Astrocyte of the cerebellum (primary cell): ENCODE measurements at regions not wholly inside any gene's neighbourhood (a gene's known extent, or its start where the extent isn't known, plus 50 kb on each side); places are given as distances from the start of the nearest gene placed in this dataset.
A peak's percentile ranks its signal among the peaks of the same experiment; 100 is the strongest.
"Not testable (repeated sequence)": the region's sequence is repeated elsewhere in the genome, so short reads cannot be mapped to it uniquely, and the experiment has no call there.

ENCODE experiments used
- DNase-seq: peaks from one replicate; pipeline ENCODE4 v3.0.0-alpha.2; 2011; ENCODE audit warnings: low read depth
- H3K4me3 ChIP-seq: 2 replicates; pipeline ENCODE4 v1.5.1; 2011; ENCODE audit warnings: mild to moderate bottlenecking, low read depth, low read length, moderate library complexity
- CTCF ChIP-seq: IDR thresholded peaks from 2 replicates; pipeline ENCODE4 v1.5.1; 2012; ENCODE audit warnings: low read length, low read depth, moderate library complexity, mild to moderate bottlenecking; ENCODE audit errors: missing control alignments
- in situ Hi-C: cut with HindIII; loops from 2 replicates; pipeline ENCODE4 v1.10.0; 2017; ENCODE audit warnings: low sequenced_read_pairs

GRCh38 chr3:25844891-25845290 lies 55.0 kb downstream of the OXSM start:
- H3K4me3 ChIP-seq: no peak overlapping the region
- no peak for DNase-seq
- TF ChIP-seq CTCF: no peak
- in situ Hi-C loops: no loop called here

GRCh38 chr3:25846282-25846681 lies 56.4 kb downstream of the OXSM start:
- no peak for TF ChIP-seq CTCF
- in situ Hi-C loops: no loop called here
- no peak for DNase-seq
- H3K4me3 ChIP-seq: no peak overlapping the region

- no peak overlapping the region for H3K4me3 ChIP-seq
- in situ Hi-C loops: no loop called here
- DNase-seq: no peak
- no peak for TF ChIP-seq CTCF
These were observed 59.2 kb downstream of the OXSM start for GRCh38 chr3:25849091-25849490.

GRCh38 chr3:25849641-25850385 lies 59.9 kb downstream of the OXSM start:
- in situ Hi-C loops: no loop called here
- DNase-seq: peak; percentile 12
- no peak for TF ChIP-seq CTCF
- no peak overlapping the region for H3K4me3 ChIP-seq

GRCh38 chr3:25851693-25852259 lies 61.9 kb downstream of the OXSM start:
- DNase-seq, in situ Hi-C loops, H3K4me3 ChIP-seq: not testable (repeated sequence)

GRCh38 chr3:25854214-25854613 lies 64.3 kb downstream of the OXSM start:
- in situ Hi-C loops: no loop called here
- DNase-seq: no peak
- no peak for TF ChIP-seq CTCF
- H3K4me3 ChIP-seq: no peak overlapping the region

- no peak for DNase-seq
- no peak for TF ChIP-seq CTCF
- H3K4me3 ChIP-seq: no peak overlapping the region
- in situ Hi-C loops: no loop called here
These were observed 64.7 kb downstream of the OXSM start for GRCh38 chr3:25854635-25855034.
